H1 (cell line): ENCODE measurements at regions not wholly inside any gene's neighbourhood (a gene's known extent, or its start where the extent isn't known, plus 50 kb on each side); places are given as distances from the start of the nearest gene placed in this dataset.

ENCODE experiments used
- CTCF ChIA-PET: fragments of 300-600 bp; sonication (Branson Sonifier 250); formaldehyde crosslinking; loops from one replicate; lab custom pipeline; 2021; ENCODE audit not compliant: partially characterized antibody; lab: Charles Lee
- POLR2A ChIA-PET: fragments of 300-600 bp; sonication (Branson Sonifier 250); formaldehyde crosslinking; loops from one replicate; lab custom pipeline; 2021; ENCODE audit warnings: inconsistent platforms; ENCODE audit not compliant: partially characterized antibody; lab: Charles Lee
- DNase-seq, 2 experiments: peaks; one replicate each; pipeline versions ENCODE4 v3.0.0 to v3.0.0-alpha.2; 2010 to 2022; ENCODE audit warnings: low spot score in 2 of 2, low read depth in 1 of 2, mixed read lengths in 1 of 2
- FAIRE-seq: peaks from 2 replicates; lab custom pipeline; 2011; peaks lifted over from hg19 to GRCh38; lab: Jason Lieb, UNC
- H2AFZ ChIP-seq: 2 replicates; pipeline ENCODE4 v1.8.1; 2012; ENCODE audit warnings: low read length, inconsistent platforms
- H2AK5ac ChIP-seq: 2 replicates; pipeline ENCODE4 v1.6.1; 2013; ENCODE audit warnings: low read depth, low read length
- H2BK120ac ChIP-seq: replicated peaks from 2 replicates; pipeline ENCODE3; 2013; ENCODE audit warnings: low read depth, low read length, inconsistent platforms
- H2BK12ac ChIP-seq: 2 replicates; pipeline ENCODE4 v1.6.1; 2013; ENCODE audit warnings: low read depth, low read length
- H2BK15ac ChIP-seq: 2 replicates; pipeline ENCODE4 v1.6.1; 2013; ENCODE audit warnings: low read length
- H2BK20ac ChIP-seq: 2 replicates; pipeline ENCODE4 v1.6.1; 2013; ENCODE audit warnings: low read length
- H2BK5ac ChIP-seq: 2 replicates; pipeline ENCODE4 v1.6.1; 2013; ENCODE audit warnings: low read depth, low read length
- H3K14ac ChIP-seq: 2 replicates; pipeline ENCODE4 v1.6.1; 2013; ENCODE audit warnings: inconsistent platforms; ENCODE audit not compliant: insufficient read length
- H3K18ac ChIP-seq: 2 replicates; pipeline ENCODE4 v1.6.1; 2013; ENCODE audit warnings: low read length; ENCODE audit errors: extremely low read depth
- H3K23ac ChIP-seq: 2 replicates; pipeline ENCODE4 v1.6.1; 2013; ENCODE audit warnings: inconsistent platforms; ENCODE audit not compliant: insufficient read length
- H3K23me2 ChIP-seq: 2 replicates; pipeline ENCODE4 v1.6.1; 2013; ENCODE audit warnings: low read depth, low read length
- H3K27ac ChIP-seq: 2 replicates; pipeline ENCODE4 v1.6.1; 2011; ENCODE audit warnings: low read depth, low read length, inconsistent platforms
- H3K27me3 ChIP-seq, 4 experiments: replicated peaks in 1 of 4; 1 replicate in 1 of 4; 2 replicates in 3 of 4; pipeline versions ENCODE4 v1.6.1 to v1.8.1; 2011 to 2013; ENCODE audit warnings: low read length in 3 of 4, mild to moderate bottlenecking in 3 of 4, inconsistent platforms in 2 of 4, mixed read lengths in 2 of 4, moderate library complexity in 1 of 4; ENCODE audit not compliant: control insufficient read depth in 3 of 4, insufficient read depth in 3 of 4; ENCODE audit errors: extremely low read depth in 1 of 4
- H3K36me3 ChIP-seq, 4 experiments: 2 replicates each; pipeline versions ENCODE4 v1.6.1 to v1.8.1; 2011 to 2013; ENCODE audit warnings: mild to moderate bottlenecking in 4 of 4, low read length in 3 of 4, moderate library complexity in 2 of 4, control low read depth in 1 of 4, inconsistent platforms in 1 of 4; ENCODE audit not compliant: insufficient read depth in 4 of 4, control insufficient read depth in 2 of 4
- H3K4ac ChIP-seq: replicated peaks from 2 replicates; pipeline ENCODE3; 2013; ENCODE audit warnings: low read length, low read depth, mixed read lengths, inconsistent platforms; ENCODE audit not compliant: insufficient read length
- H3K4me1 ChIP-seq, 4 experiments: replicated peaks in 1 of 4; 1 replicate in 1 of 4; 2 replicates in 3 of 4; pipeline versions ENCODE4 v1.6.1 to v1.8.1; 2011 to 2013; ENCODE audit warnings: low read length in 3 of 4, inconsistent platforms in 2 of 4, mixed read lengths in 1 of 4; ENCODE audit not compliant: insufficient read depth in 4 of 4, control insufficient read depth in 3 of 4
- H3K4me2 ChIP-seq, 2 experiments: 2 replicates each; pipeline versions ENCODE4 v1.6.1 to v1.8.1; 2011 to 2013; ENCODE audit warnings: low read depth in 2 of 2, low read length in 2 of 2, control low read depth in 1 of 2, inconsistent platforms in 1 of 2, mild to moderate bottlenecking in 1 of 2; ENCODE audit not compliant: insufficient read depth in 1 of 2
- H3K4me3 ChIP-seq, 4 experiments: fragments of 200-600, 300-600 bp in 1 of 4; sonication (generic), shearing (Covaris generic), sonication (Bioruptor Twin) in 1 of 4; 2 replicates each; pipeline versions ENCODE4 v1.5.1 to v1.8.1; 2011 to 2016; ENCODE audit warnings: low read length in 4 of 4, low read depth in 3 of 4, control low read depth in 2 of 4, inconsistent platforms in 2 of 4, mild to moderate bottlenecking in 2 of 4, mixed read lengths in 1 of 4, moderate library complexity in 1 of 4; ENCODE audit not compliant: insufficient read depth in 2 of 4; ENCODE audit errors: extremely low read depth in 1 of 4
- H3K56ac ChIP-seq: replicated peaks from 2 replicates; pipeline ENCODE3; 2013; ENCODE audit warnings: low read depth, mild to moderate bottlenecking, mixed read lengths, low read length, inconsistent platforms; ENCODE audit not compliant: insufficient read length
- H3K79me1 ChIP-seq: 2 replicates; pipeline ENCODE4 v1.6.1; 2013; ENCODE audit warnings: low read depth, low read length, control low read depth
- H3K79me2 ChIP-seq, 2 experiments: 2 replicates each; pipeline versions ENCODE4 v1.6.1 to v1.8.1; 2012 to 2013; ENCODE audit warnings: low read length in 2 of 2, mild to moderate bottlenecking in 2 of 2, inconsistent platforms in 1 of 2; ENCODE audit not compliant: insufficient read depth in 2 of 2, control insufficient read depth in 1 of 2
- H3K9ac ChIP-seq, 4 experiments: replicated peaks in 1 of 4; 1 replicate in 1 of 4; 2 replicates in 3 of 4; pipeline versions ENCODE4 v1.6.1 to v1.8.1; 2011 to 2013; ENCODE audit warnings: low read depth in 3 of 4, low read length in 3 of 4, control low read depth in 2 of 4, mild to moderate bottlenecking in 2 of 4, moderate library complexity in 2 of 4, inconsistent platforms in 1 of 4; ENCODE audit errors: extremely low read depth in 1 of 4
- H3K9me3 ChIP-seq, 2 experiments: 2 replicates each; pipeline versions ENCODE4 v1.6.1 to v1.8.1; 2012 to 2013; ENCODE audit warnings: mild to moderate bottlenecking in 2 of 2, moderate library complexity in 2 of 2, control low read depth in 1 of 2, inconsistent platforms in 1 of 2, low read depth in 1 of 2, low read length in 1 of 2, mixed read lengths in 1 of 2; ENCODE audit not compliant: insufficient read depth in 2 of 2
- H4K20me1 ChIP-seq, 2 experiments: replicated peaks in 1 of 2; 2 replicates each; pipeline versions ENCODE3 to v1.8.1; 2011 to 2013; ENCODE audit warnings: inconsistent platforms in 2 of 2, low read length in 2 of 2, mild to moderate bottlenecking in 1 of 2; ENCODE audit not compliant: insufficient read depth in 2 of 2, control insufficient read depth in 1 of 2
- H4K5ac ChIP-seq: 2 replicates; pipeline ENCODE4 v1.6.1; 2013; ENCODE audit warnings: low read length, low read depth, mixed read lengths, inconsistent platforms; ENCODE audit not compliant: insufficient read length
- H4K8ac ChIP-seq: 2 replicates; pipeline ENCODE4 v1.8.0; 2013; ENCODE audit warnings: mild to moderate bottlenecking, moderate library complexity, low read length, inconsistent platforms; ENCODE audit not compliant: insufficient read depth; ENCODE audit errors: extremely low read depth
- H4K91ac ChIP-seq: replicated peaks from 2 replicates; pipeline ENCODE3; 2013; ENCODE audit warnings: low read length, mixed read lengths, inconsistent platforms; ENCODE audit not compliant: insufficient read length
- CBX5 ChIP-seq: fragments of 300-800, 300-1000 bp; sonication (generic); IDR thresholded peaks from 2 replicates; pipeline ENCODE4 v1.7.1; 2016; ENCODE audit warnings: antibody characterized with exemption, low read length, low read depth
- CHD1 ChIP-seq: IDR thresholded peaks from 2 replicates; pipeline ENCODE4 v1.6.1; 2012; ENCODE audit warnings: low read depth, low read length, improper control_type of control experiment
- CHD2 ChIP-seq: IDR thresholded peaks from 2 replicates; pipeline ENCODE4 v1.6.1; 2012; ENCODE audit warnings: low read length, improper control_type of control experiment
- EP300 ChIP-seq, 2 experiments: IDR thresholded peaks; 1 replicate in 1 of 2; 2 replicates in 1 of 2; pipeline ENCODE4 v1.6.1; 2011 to 2012; ENCODE audit warnings: low read depth in 2 of 2, low read length in 2 of 2, mild to moderate bottlenecking in 2 of 2, borderline replicate concordance in 1 of 2, inconsistent platforms in 1 of 2, moderate library complexity in 1 of 2
- GABPA ChIP-seq: IDR thresholded peaks from 2 replicates; pipeline ENCODE4 v1.6.1; 2011; ENCODE audit warnings: mild to moderate bottlenecking, low read length, moderate library complexity, borderline replicate concordance; ENCODE audit not compliant: insufficient read depth
- HDAC6 ChIP-seq: IDR thresholded peaks from one replicate; pipeline ENCODE4 v1.7.1; 2012; ENCODE audit warnings: low read depth, mild to moderate bottlenecking, inconsistent platforms, low read length, moderate library complexity
- POLR2A ChIP-seq, 2 experiments: IDR thresholded peaks; 1 replicate in 1 of 2; 2 replicates in 1 of 2; pipeline ENCODE4 v1.6.1; 2011; ENCODE audit warnings: low read depth in 2 of 2, low read length in 2 of 2, mild to moderate bottlenecking in 2 of 2; ENCODE audit errors: control extremely low read depth in 1 of 2
- RAD21 ChIP-seq, 2 experiments: IDR thresholded peaks in 1 of 2; conservative IDR thresholded peaks in 1 of 2; 2 replicates each; pipeline ENCODE4 v1.6.1; 2011; ENCODE audit warnings: low read depth in 2 of 2, low read length in 2 of 2, improper control_type of control experiment in 1 of 2, inconsistent platforms in 1 of 2, mild to moderate bottlenecking in 1 of 2, moderate library complexity in 1 of 2
- RXRA ChIP-seq: IDR thresholded peaks from 2 replicates; pipeline ENCODE4 v1.6.1; 2011; ENCODE audit warnings: low read depth, mild to moderate bottlenecking, low read length, moderate library complexity; ENCODE audit not compliant: insufficient read depth
- SIRT6 ChIP-seq: IDR thresholded peaks from one replicate; pipeline ENCODE4 v1.7.1; 2012; ENCODE audit warnings: low read length, inconsistent platforms
- TAF7 ChIP-seq: optimal IDR thresholded peaks from 2 replicates; pipeline ENCODE3; 2011; ENCODE audit warnings: low read depth, mild to moderate bottlenecking, inconsistent platforms, low read length, moderate library complexity, borderline replicate concordance
- TBP ChIP-seq: IDR thresholded peaks from 2 replicates; pipeline ENCODE4 v1.6.1; 2011; ENCODE audit warnings: low read depth, low read length, improper control_type of control experiment
- USF2 ChIP-seq: IDR thresholded peaks from 2 replicates; pipeline ENCODE4 v1.6.1; 2011; ENCODE audit warnings: low read length, improper control_type of control experiment
- ZNF274 ChIP-seq: IDR thresholded peaks from 2 replicates; pipeline ENCODE4 v1.7.0; 2012; ENCODE audit warnings: low read length, borderline replicate concordance; ENCODE audit errors: extremely low read depth
- WGBS, 2 experiments: shearing (Covaris generic) in 1 of 2; methylation state at CpG; one replicate each; pipeline versions ENCODE4 v1.1.6 to v1.1.7; 2013 to 2015; ENCODE audit warnings: low lambda C conversion rate in 2 of 2, mixed read lengths in 2 of 2, inconsistent platforms in 1 of 2, low coverage in 1 of 2, missing lambda C conversion rate in 1 of 2; ENCODE audit not compliant: insufficient replicate concordance in 2 of 2, insufficient coverage in 1 of 2, insufficient read length in 1 of 2; ENCODE audit errors: extremely low coverage in 1 of 2, missing lambda C conversion rate in 1 of 2; 5-methylcytosine and 5-hydroxymethylcytosine counted together

GRCh38 chr14:35978561-35978960 is 152.4 kb downstream of the BRMS1L start:
- Histone ChIP-seq H3K4me3 (no peak overlapping the region), H3K79me1 (no peaks in the 10 kb centered on the region), H4K91ac (no peak overlapping the region), H2BK5ac (no peak overlapping the region), H3K9ac (no peak overlapping the region), H3K23me2 (no peaks in the 10 kb centered on the region), H3K4ac (no peak overlapping the region), H4K8ac (no peak overlapping the region), H4K20me1 (no peaks in the 10 kb centered on the region), H2BK12ac (no peak overlapping the region), H2AFZ (no peak overlapping the region), H3K4me1 (no peaks in the 10 kb centered on the region), H3K36me3 (no peaks in the 10 kb centered on the region), H3K9me3 (peaks cover 0 to 2% of the 10 kb centered on the region in 2 experiments; a peak in 2 of 4 replicates), H3K18ac (no peak overlapping the region), H3K14ac (no peak overlapping the region), H3K79me2 (no peaks in the 10 kb centered on the region), H2BK15ac (no peak overlapping the region), H3K56ac (no peak overlapping the region), H3K27ac (no peak overlapping the region), H2BK20ac (no peak overlapping the region), H3K4me2 (no peak overlapping the region), H3K27me3 (no peaks in the 10 kb centered on the region), H2AK5ac (no peak overlapping the region), H4K5ac (no peak overlapping the region), H2BK120ac (no peak overlapping the region), H3K23ac (no peak overlapping the region)
- 93% methylated on average over 1 of the region's 6 CpGs; no CpG with 5 or more reads in 1 of the 2 experiments for WGBS, 2 experiments
- POLR2A ChIA-PET, result no interaction called here
- DNase-seq (no peak), FAIRE-seq (no peak)
- CTCF ChIA-PET, result no interaction called here
- TF ChIP-seq RAD21 (IDR thresholded peaks at IDR 0.05 in 1 of 2, conservative IDR thresholded peaks at IDR 0.05 in 1 of 2; ENCODE audit: low read depth in 2 of 2, low read length in 2 of 2) (no peak), HDAC6 (no peak), GABPA (no peak), RXRA (no peak), ZNF274 (no peak), TAF7 (no peak), TBP (no peak), CHD1 (no peak), SIRT6 (no peak), POLR2A (IDR thresholded peaks at IDR 0.05; ENCODE audit: control extremely low read depth in 1 of 2, low read depth in 2 of 2, low read length in 2 of 2) (no peak), CHD2 (no peak), CBX5 (no peak), EP300 (IDR thresholded peaks at IDR 0.05; ENCODE audit: borderline replicate concordance in 1 of 2, low read depth in 2 of 2, low read length in 2 of 2) (no peak), USF2 (no peak)
